Gastrocnemius medialis (tissue), 4 donors: ENCODE measurements at regions not wholly inside any gene's neighbourhood (a gene's known extent, or its start where the extent isn't known, plus 50 kb on each side); places are given as distances from the start of the nearest gene placed in this dataset.

Experiments used
- POLR2A ChIP-seq, 2 donors: fragments of 450-650 bp; IDR thresholded peaks; one replicate each; pipeline ENCODE4 v1.6.1; 2017; ENCODE audit warnings: antibody characterized with exemption in 2 of 2, mild to moderate bottlenecking in 2 of 2, moderate library complexity in 2 of 2
- TF ChIP-seq, protein P1 (sequence below), 5 experiments: fragments of 450-650 bp in 3 of 5; fragments of 200-600 bp in 2 of 5; sonication (generic) in 2 of 5; IDR thresholded peaks in 4 of 5; conservative IDR thresholded peaks in 1 of 5; 1 replicate in 4 of 5; 2 replicates in 1 of 5; pipeline ENCODE4 v1.5.1; 2016 to 2019; ENCODE audit warnings: antibody characterized with exemption in 5 of 5, mild to moderate bottlenecking in 3 of 5, moderate library complexity in 3 of 5

DNA sequence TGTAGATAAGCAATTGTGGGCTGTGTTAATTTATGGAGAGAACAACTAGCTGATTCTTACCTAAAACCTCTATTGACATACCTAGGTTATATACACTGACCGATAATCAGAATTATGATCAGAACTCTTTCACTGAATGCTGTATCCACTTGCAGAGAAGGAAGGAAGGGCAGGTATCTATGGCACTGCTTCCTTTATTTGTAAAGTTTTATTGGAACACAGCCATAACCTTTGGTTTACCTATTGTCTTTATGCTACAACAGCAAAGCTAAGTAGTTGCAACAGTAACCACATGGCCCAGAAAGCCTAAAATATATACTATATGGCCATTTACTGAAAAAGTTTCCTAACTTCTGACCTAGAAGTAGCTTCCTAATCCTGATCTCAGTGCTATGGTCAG is 358.9 kb upstream of the ARID1B start:
- TF ChIP-seq, protein P1, sequence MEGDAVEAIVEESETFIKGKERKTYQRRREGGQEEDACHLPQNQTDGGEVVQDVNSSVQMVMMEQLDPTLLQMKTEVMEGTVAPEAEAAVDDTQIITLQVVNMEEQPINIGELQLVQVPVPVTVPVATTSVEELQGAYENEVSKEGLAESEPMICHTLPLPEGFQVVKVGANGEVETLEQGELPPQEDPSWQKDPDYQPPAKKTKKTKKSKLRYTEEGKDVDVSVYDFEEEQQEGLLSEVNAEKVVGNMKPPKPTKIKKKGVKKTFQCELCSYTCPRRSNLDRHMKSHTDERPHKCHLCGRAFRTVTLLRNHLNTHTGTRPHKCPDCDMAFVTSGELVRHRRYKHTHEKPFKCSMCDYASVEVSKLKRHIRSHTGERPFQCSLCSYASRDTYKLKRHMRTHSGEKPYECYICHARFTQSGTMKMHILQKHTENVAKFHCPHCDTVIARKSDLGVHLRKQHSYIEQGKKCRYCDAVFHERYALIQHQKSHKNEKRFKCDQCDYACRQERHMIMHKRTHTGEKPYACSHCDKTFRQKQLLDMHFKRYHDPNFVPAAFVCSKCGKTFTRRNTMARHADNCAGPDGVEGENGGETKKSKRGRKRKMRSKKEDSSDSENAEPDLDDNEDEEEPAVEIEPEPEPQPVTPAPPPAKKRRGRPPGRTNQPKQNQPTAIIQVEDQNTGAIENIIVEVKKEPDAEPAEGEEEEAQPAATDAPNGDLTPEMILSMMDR (IDR thresholded peaks at IDR 0.05 in 4 of 5, conservative IDR thresholded peaks at IDR 0.05 in 1 of 5), result no peak
- no peak for TF ChIP-seq POLR2A (IDR thresholded peaks at IDR 0.05)
